GM12878 (cell line): ENCODE measurements at regions not wholly inside any gene's neighbourhood (a gene's known extent, or its start where the extent isn't known, plus 50 kb on each side); places are given as distances from the start of the nearest gene placed in this dataset.

Source experiments
- ATAC-seq: fragments of 200-7000 bp; cut with Tn5 transposase; 3 replicates; pipeline ENCODE4 v1.9.1; 2020; ENCODE audit warnings: mild to moderate bottlenecking, moderate library complexity
- BruUV-seq: library from RNA; stranded (reverse); fragments of 400-500 nt; replicated peaks from 2 replicates; lab custom pipeline; 2021; lab: Mats Ljungman, UMichigan
- CTCF ChIA-PET: fragments of 300-600 bp; sonication (Branson Sonifier 250); formaldehyde crosslinking; extraction: SDS; loops from one replicate; lab custom pipeline; 2021; ENCODE audit warnings: inconsistent platforms; lab: Yijun Ruan, JAX
- POLR2A ChIA-PET: fragments of 350-600 bp; formaldehyde crosslinking; extraction: SDS; loops from one replicate; lab custom pipeline; 2021; ENCODE audit warnings: inconsistent platforms; lab: Charles Lee
- RAD21 ChIA-PET: fragments of 300-600 bp; sonication (Branson Sonifier 250); formaldehyde crosslinking; loops from one replicate; lab custom pipeline; 2023; ENCODE audit warnings: antibody characterized with exemption; ENCODE audit not compliant: unreplicated experiment; lab: Charles Lee
- SMC1A ChIA-PET: fragments of 300-600 bp; sonication (Branson Sonifier 250); formaldehyde crosslinking; loops from one replicate; lab custom pipeline; 2023; ENCODE audit not compliant: unreplicated experiment, uncharacterized antibody; lab: Charles Lee
- DNase-seq: peaks from one replicate; pipeline ENCODE4 v3.0.0-alpha.2; 2011; ENCODE audit warnings: low read depth, low spot score
- FAIRE-seq: peaks from 3 replicates; lab custom pipeline; 2011; peaks lifted over from hg19 to GRCh38; lab: Jason Lieb, UNC
- H2AFZ ChIP-seq: 2 replicates; pipeline ENCODE4 v1.6.0; 2011; ENCODE audit warnings: low read depth, low read length, control low read depth; ENCODE audit not compliant: control insufficient read depth
- H3K27ac ChIP-seq: 2 replicates; pipeline ENCODE4 v1.5.1; 2011; ENCODE audit warnings: control low read depth; ENCODE audit not compliant: control insufficient read depth, insufficient read depth
- H3K27me3 ChIP-seq, 2 experiments: replicated peaks in 1 of 2; 2 replicates each; pipeline versions ENCODE4 v1.6.0 to v1.6.1; 2011; ENCODE audit warnings: low read length in 1 of 2; ENCODE audit not compliant: control insufficient read depth in 2 of 2, insufficient read depth in 2 of 2
- H3K36me3 ChIP-seq, 2 experiments: 2 replicates each; pipeline ENCODE4 v1.5.1; 2011; ENCODE audit warnings: low read length in 1 of 2; ENCODE audit not compliant: control insufficient read depth in 2 of 2, insufficient read depth in 2 of 2
- H3K4me1 ChIP-seq: 2 replicates; pipeline ENCODE4 v1.6.1; 2011; ENCODE audit warnings: mild to moderate bottlenecking, low read length, moderate library complexity, mixed read lengths; ENCODE audit not compliant: control insufficient read depth, insufficient read depth
- H3K4me2 ChIP-seq: 2 replicates; pipeline ENCODE4 v1.6.0; 2011; ENCODE audit warnings: control low read depth; ENCODE audit not compliant: control insufficient read depth, insufficient read depth
- H3K4me3 ChIP-seq: fragments of 200-600 bp; sonication (generic); 2 replicates; pipeline ENCODE4 v1.5.1; 2016
- H3K79me2 ChIP-seq: 2 replicates; pipeline ENCODE4 v1.6.0; 2011; ENCODE audit warnings: low read length; ENCODE audit not compliant: control insufficient read depth, insufficient read depth
- H3K9ac ChIP-seq: 2 replicates; pipeline ENCODE4 v1.8.0; 2011; ENCODE audit warnings: low read length, control low read depth, mixed read lengths; ENCODE audit not compliant: control insufficient read depth, insufficient read depth
- H3K9me3 ChIP-seq: replicated peaks from 3 replicates; pipeline ENCODE4 v1.5.1; 2011; ENCODE audit warnings: mild to moderate bottlenecking, low read length; ENCODE audit not compliant: control insufficient read depth, insufficient read depth
- H4K20me1 ChIP-seq: 2 replicates; pipeline ENCODE4 v1.6.0; 2011; ENCODE audit not compliant: control insufficient read depth, insufficient read depth
- BMI1 ChIP-seq: fragments of 450-650 bp; IDR thresholded peaks from 2 replicates; pipeline ENCODE4 v1.6.1; 2016; ENCODE audit warnings: mild to moderate bottlenecking, moderate library complexity, borderline replicate concordance
- BRCA1 ChIP-seq: IDR thresholded peaks from 2 replicates; pipeline ENCODE4 v1.6.1; 2011; ENCODE audit warnings: low read depth, low read length, improper control_type of control experiment
- FOXK2 ChIP-seq: fragments of 450-650 bp; IDR thresholded peaks from 2 replicates; pipeline ENCODE4 v1.6.1; 2017; ENCODE audit warnings: mild to moderate bottlenecking, moderate library complexity
- GATAD2B ChIP-seq: fragments of 450-650 bp; conservative IDR thresholded peaks from 2 replicates; pipeline ENCODE4 v1.6.1; 2017; ENCODE audit warnings: low read depth, mild to moderate bottlenecking, moderate library complexity
- MEF2B ChIP-seq: fragments of 450-650 bp; IDR thresholded peaks from 2 replicates; pipeline ENCODE4 v1.6.1; 2018; ENCODE audit warnings: mild to moderate bottlenecking, moderate library complexity; ENCODE audit not compliant: partially characterized antibody, poor library complexity, severe bottlenecking
- NR2C1 ChIP-seq: fragments of 450-650 bp; IDR thresholded peaks from 2 replicates; pipeline ENCODE4 v1.6.1; 2017; ENCODE audit warnings: antibody characterized with exemption, mild to moderate bottlenecking, moderate library complexity
- RAD51 ChIP-seq: fragments of 450-650 bp; IDR thresholded peaks from 2 replicates; pipeline ENCODE4 v1.6.1; 2016; ENCODE audit warnings: moderate library complexity, mild to moderate bottlenecking, inconsistent platforms
- SRF ChIP-seq, 2 experiments: IDR thresholded peaks; 2 replicates each; pipeline ENCODE4 v1.6.1; 2011; ENCODE audit warnings: low read depth in 2 of 2, low read length in 2 of 2, mild to moderate bottlenecking in 1 of 2, moderate library complexity in 1 of 2
- WGBS: methylation state at CpG from one replicate; pipeline ENCODE4 v1.1.6; 2016; ENCODE audit warnings: low lambda C conversion rate; ENCODE audit not compliant: insufficient replicate concordance, insufficient coverage; ENCODE audit errors: missing lambda C conversion rate; 5-methylcytosine and 5-hydroxymethylcytosine counted together
- in situ Hi-C: fragments of 300-500 bp; cut with MboI; formaldehyde crosslinking; loops from 9 replicates; pipeline ENCODE4 v1.14.3; 2018; ENCODE audit warnings: mixed read lengths
- intact Hi-C: fragments of 100-400 bp; cut with micrococcal nuclease; formaldehyde crosslinking; loops from one replicate; pipeline ENCODE4 v1.14.2; 2022; ENCODE audit not compliant: unreplicated experiment
- TF ChIP-seq, protein P1 (sequence below): IDR thresholded peaks from 2 replicates; pipeline ENCODE4 v1.6.1; 2012; ENCODE audit warnings: low read depth, low read length, improper control_type of control experiment
- TF ChIP-seq, protein P2 (sequence below): IDR thresholded peaks from 2 replicates; pipeline ENCODE4 v1.6.1; 2011; ENCODE audit warnings: low read depth, low read length, improper control_type of control experiment, borderline replicate concordance
- TF ChIP-seq, protein P3 (sequence below): fragments of 450-650 bp; IDR thresholded peaks from 2 replicates; pipeline ENCODE4 v1.6.1; 2018; ENCODE audit warnings: borderline replicate concordance, mild to moderate bottlenecking; ENCODE audit not compliant: partially characterized antibody
- TF ChIP-seq, protein P4 (sequence below): fragments of 450-650 bp; IDR thresholded peaks from 2 replicates; pipeline ENCODE4 v1.6.1; 2014; ENCODE audit warnings: mild to moderate bottlenecking
- TF ChIP-seq, protein P5 (sequence below): fragments of 450-650 bp; IDR thresholded peaks from 2 replicates; pipeline ENCODE4 v1.6.1; 2018; ENCODE audit warnings: mild to moderate bottlenecking, low read depth, moderate library complexity; ENCODE audit not compliant: partially characterized antibody
- TF ChIP-seq, protein P6 (sequence below): fragments of 450-650 bp; IDR thresholded peaks from 2 replicates; pipeline ENCODE4 v1.6.1; 2017; ENCODE audit warnings: borderline replicate concordance

DNA sequence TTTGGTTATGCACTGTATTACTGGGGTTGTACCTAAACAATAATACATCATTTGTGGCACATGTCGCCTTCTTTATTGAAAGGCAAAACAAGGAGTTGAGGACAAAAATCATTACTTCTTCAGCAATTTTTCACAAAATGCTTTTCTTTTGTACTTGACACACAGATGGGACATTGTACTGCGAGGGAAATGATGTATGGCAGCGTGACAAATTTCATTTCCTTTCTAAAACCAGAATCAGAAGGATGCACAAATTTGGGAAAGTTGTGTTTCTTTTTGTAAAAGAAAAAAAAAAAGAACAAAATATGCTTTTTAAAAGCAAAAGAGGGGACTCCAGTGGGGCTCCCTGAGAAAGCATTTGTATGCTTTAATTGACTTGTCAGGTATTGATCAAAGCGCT lies 394.0 kb upstream of the SLC35B3 start (continued):
- TF ChIP-seq, protein P1, sequence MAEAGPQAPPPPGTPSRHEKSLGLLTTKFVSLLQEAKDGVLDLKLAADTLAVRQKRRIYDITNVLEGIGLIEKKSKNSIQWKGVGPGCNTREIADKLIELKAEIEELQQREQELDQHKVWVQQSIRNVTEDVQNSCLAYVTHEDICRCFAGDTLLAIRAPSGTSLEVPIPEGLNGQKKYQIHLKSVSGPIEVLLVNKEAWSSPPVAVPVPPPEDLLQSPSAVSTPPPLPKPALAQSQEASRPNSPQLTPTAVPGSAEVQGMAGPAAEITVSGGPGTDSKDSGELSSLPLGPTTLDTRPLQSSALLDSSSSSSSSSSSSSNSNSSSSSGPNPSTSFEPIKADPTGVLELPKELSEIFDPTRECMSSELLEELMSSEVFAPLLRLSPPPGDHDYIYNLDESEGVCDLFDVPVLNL, result no peak
- TF ChIP-seq, protein P2, sequence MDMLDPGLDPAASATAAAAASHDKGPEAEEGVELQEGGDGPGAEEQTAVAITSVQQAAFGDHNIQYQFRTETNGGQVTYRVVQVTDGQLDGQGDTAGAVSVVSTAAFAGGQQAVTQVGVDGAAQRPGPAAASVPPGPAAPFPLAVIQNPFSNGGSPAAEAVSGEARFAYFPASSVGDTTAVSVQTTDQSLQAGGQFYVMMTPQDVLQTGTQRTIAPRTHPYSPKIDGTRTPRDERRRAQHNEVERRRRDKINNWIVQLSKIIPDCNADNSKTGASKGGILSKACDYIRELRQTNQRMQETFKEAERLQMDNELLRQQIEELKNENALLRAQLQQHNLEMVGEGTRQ, result no peak
- TF ChIP-seq BMI1, result no peak
- TF ChIP-seq SRF (IDR thresholded peaks at IDR 0.05; ENCODE audit: low read depth in 2 of 2, low read length in 2 of 2), result no peak

DNA sequence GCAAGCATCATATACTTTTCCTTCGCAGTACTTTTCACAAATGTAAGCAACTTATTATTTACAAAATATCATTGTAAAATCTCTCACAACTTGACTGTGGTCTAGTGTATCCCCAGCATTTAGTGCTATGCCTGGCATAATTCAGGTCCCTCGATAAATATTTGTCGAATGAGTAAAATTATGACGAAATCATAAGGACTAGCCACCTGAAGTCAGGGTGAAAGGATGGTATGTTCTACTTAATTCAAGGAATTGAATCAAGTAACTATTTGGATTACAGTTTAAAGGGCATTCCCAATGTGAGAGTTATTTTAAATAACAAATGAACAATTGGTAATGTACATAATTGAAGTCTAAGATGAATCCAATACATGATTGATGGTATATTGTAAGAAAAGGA lies 393.0 kb upstream of the SLC35B3 start:
- Histone ChIP-seq H3K36me3 (no peaks in the 10 kb centered on the region), H2AFZ (no peak overlapping the region), H3K9me3 (no peaks in the 10 kb centered on the region), H4K20me1 (no peaks in the 10 kb centered on the region), H3K4me2 (no peak overlapping the region), H3K4me1 (no peaks in the 10 kb centered on the region), H3K4me3 (no peak overlapping the region), H3K27ac (no peak overlapping the region), H3K79me2 (no peaks in the 10 kb centered on the region), H3K27me3 (no peaks in the 10 kb centered on the region), H3K9ac (no peak overlapping the region)
- intact Hi-C loops (no loop called here), in situ Hi-C loops (no loop called here)
- POLR2A ChIA-PET, result no interaction called here
- ATAC-seq, result no peak
- no TSS peak for BruUV-seq
- WGBS, result 45% methylated on average over 4 of the region's 4 CpGs
- TF ChIP-seq, protein P3, sequence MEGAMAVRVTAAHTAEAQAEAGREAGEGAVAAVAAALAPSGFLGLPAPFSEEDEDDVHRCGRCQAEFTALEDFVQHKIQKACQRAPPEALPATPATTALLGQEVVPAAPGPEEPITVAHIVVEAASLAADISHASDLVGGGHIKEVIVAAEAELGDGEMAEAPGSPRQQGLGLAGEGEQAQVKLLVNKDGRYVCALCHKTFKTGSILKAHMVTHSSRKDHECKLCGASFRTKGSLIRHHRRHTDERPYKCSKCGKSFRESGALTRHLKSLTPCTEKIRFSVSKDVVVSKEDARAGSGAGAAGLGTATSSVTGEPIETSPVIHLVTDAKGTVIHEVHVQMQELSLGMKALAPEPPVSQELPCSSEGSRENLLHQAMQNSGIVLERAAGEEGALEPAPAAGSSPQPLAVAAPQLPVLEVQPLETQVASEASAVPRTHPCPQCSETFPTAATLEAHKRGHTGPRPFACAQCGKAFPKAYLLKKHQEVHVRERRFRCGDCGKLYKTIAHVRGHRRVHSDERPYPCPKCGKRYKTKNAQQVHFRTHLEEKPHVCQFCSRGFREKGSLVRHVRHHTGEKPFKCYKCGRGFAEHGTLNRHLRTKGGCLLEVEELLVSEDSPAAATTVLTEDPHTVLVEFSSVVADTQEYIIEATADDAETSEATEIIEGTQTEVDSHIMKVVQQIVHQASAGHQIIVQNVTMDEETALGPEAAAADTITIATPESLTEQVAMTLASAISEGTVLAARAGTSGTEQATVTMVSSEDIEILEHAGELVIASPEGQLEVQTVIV, result no peak
- no peak for TF ChIP-seq BRCA1
- TF ChIP-seq, protein P4, sequence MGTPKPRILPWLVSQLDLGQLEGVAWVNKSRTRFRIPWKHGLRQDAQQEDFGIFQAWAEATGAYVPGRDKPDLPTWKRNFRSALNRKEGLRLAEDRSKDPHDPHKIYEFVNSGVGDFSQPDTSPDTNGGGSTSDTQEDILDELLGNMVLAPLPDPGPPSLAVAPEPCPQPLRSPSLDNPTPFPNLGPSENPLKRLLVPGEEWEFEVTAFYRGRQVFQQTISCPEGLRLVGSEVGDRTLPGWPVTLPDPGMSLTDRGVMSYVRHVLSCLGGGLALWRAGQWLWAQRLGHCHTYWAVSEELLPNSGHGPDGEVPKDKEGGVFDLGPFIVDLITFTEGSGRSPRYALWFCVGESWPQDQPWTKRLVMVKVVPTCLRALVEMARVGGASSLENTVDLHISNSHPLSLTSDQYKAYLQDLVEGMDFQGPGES, result no peak
- no peak for TF ChIP-seq MEF2B
- no peak for TF ChIP-seq RAD51
- no peak for TF ChIP-seq NR2C1
- TF ChIP-seq, protein P5, sequence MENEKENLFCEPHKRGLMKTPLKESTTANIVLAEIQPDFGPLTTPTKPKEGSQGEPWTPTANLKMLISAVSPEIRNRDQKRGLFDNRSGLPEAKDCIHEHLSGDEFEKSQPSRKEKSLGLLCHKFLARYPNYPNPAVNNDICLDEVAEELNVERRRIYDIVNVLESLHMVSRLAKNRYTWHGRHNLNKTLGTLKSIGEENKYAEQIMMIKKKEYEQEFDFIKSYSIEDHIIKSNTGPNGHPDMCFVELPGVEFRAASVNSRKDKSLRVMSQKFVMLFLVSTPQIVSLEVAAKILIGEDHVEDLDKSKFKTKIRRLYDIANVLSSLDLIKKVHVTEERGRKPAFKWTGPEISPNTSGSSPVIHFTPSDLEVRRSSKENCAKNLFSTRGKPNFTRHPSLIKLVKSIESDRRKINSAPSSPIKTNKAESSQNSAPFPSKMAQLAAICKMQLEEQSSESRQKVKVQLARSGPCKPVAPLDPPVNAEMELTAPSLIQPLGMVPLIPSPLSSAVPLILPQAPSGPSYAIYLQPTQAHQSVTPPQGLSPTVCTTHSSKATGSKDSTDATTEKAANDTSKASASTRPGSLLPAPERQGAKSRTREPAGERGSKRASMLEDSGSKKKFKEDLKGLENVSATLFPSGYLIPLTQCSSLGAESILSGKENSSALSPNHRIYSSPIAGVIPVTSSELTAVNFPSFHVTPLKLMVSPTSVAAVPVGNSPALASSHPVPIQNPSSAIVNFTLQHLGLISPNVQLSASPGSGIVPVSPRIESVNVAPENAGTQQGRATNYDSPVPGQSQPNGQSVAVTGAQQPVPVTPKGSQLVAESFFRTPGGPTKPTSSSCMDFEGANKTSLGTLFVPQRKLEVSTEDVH, result no peak
- TF ChIP-seq, protein P6, sequence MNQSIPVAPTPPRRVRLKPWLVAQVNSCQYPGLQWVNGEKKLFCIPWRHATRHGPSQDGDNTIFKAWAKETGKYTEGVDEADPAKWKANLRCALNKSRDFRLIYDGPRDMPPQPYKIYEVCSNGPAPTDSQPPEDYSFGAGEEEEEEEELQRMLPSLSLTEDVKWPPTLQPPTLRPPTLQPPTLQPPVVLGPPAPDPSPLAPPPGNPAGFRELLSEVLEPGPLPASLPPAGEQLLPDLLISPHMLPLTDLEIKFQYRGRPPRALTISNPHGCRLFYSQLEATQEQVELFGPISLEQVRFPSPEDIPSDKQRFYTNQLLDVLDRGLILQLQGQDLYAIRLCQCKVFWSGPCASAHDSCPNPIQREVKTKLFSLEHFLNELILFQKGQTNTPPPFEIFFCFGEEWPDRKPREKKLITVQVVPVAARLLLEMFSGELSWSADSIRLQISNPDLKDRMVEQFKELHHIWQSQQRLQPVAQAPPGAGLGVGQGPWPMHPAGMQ, result no peak
- no peak for TF ChIP-seq GATAD2B
- TF ChIP-seq FOXK2, result no peak
- DNase-seq, result no peak
- FAIRE-seq, result no peak
- RAD21 ChIA-PET, result no interaction called here
- SMC1A ChIA-PET, result no interaction called here
- CTCF ChIA-PET, result no interaction called here
